Spinal cord (tissue), 9 donors: ENCODE measurements at regions not wholly inside any gene's neighbourhood (a gene's known extent, or its start where the extent isn't known, plus 50 kb on each side); places are given as distances from the start of the nearest gene placed in this dataset.
"Not testable (repeated sequence)": the region's sequence is repeated elsewhere in the genome, so short reads cannot be mapped to it uniquely, and the experiment has no call there.

Experiments used
- DNase-seq, 6 donors: peaks; one replicate each; pipeline versions ENCODE4 v3.0.0 to v3.0.0-alpha.2; 2013 to 2015; ENCODE audit warnings: low spot score in 6 of 6, low read depth in 4 of 6
- H3K27ac ChIP-seq: one replicate; pipeline ENCODE4 v1.5.1; 2013; ENCODE audit warnings: low read depth, low read length, control low read depth
- H3K27me3 ChIP-seq: one replicate; pipeline ENCODE4 v1.6.1; 2013; ENCODE audit warnings: low read length; ENCODE audit not compliant: control insufficient read depth, insufficient read depth
- H3K36me3 ChIP-seq: one replicate; pipeline ENCODE4 v1.6.1; 2013; ENCODE audit warnings: low read length; ENCODE audit not compliant: control insufficient read depth, insufficient read depth
- H3K4me1 ChIP-seq: one replicate; pipeline ENCODE4 v1.6.1; 2013; ENCODE audit warnings: low read length; ENCODE audit not compliant: control insufficient read depth, insufficient read depth
- H3K4me3 ChIP-seq: one replicate; pipeline ENCODE4 v1.5.1; 2013; ENCODE audit warnings: low read depth, low read length, control low read depth
- H3K9me3 ChIP-seq: one replicate; pipeline ENCODE4 v1.6.1; 2013; ENCODE audit warnings: low read length; ENCODE audit not compliant: control insufficient read depth, insufficient read depth
- WGBS: methylation state at CpG from one replicate; pipeline ENCODE4 v1.1.5; 2013; ENCODE audit warnings: missing lambda C conversion rate; ENCODE audit not compliant: insufficient coverage; 5-methylcytosine and 5-hydroxymethylcytosine counted together
- donor health status: healthy.

GRCh38 chr2:166775176-166775575 lies 113.1 kb upstream of the XIRP2 start:
- no peaks in the 10 kb centered on the region for H3K4me1 ChIP-seq
- no peaks in the 10 kb centered on the region for H3K36me3 ChIP-seq
- no peak overlapping the region for H3K4me3 ChIP-seq
- peaks cover 1% of the 10 kb centered on the region for H3K9me3 ChIP-seq
- H3K27ac ChIP-seq = no peak overlapping the region
- no peak for DNase-seq
- no peaks in the 10 kb centered on the region for H3K27me3 ChIP-seq
- WGBS = no CpG with 5 or more reads among the region's 1 CpG

DNA sequence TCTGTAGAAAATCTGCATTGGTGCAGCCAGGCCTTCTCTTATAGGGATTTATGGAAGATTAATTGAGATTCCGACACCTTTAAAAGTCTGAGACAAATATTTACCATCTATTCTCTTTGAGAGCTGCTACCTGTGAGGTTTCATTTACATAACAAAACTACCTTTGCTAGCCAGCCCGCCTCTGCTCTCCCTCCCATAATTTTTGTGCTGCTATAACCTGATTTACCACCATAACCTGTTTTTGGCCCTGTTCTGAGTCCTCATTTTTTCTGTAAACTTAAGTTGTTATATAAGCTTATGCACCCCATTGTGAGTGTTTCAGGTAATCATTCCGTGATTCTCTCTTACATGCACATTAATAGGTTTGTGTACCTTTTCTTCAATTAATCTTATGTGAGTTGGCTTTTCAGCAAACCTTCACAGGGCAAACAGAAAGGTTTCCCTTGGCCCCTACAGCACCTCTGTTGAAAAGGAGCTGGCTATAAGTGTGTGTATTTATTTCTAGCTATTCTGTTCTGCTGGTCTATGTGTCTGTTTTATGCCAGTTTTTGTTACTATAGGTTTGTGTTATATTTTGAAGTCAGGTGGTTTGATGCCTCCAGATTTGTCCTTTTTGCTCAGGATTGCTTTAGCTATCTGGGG lies 114.9 kb upstream of the XIRP2 start:
- Histone ChIP-seq H3K4me1 (no peaks in the 10 kb centered on the region), H3K36me3 (no peaks in the 10 kb centered on the region), H3K9me3 (peaks cover 5% of the 10 kb centered on the region), H3K27me3 (no peaks in the 10 kb centered on the region), H3K4me3 (no peak overlapping the region), H3K27ac (no peak overlapping the region)
- 70% methylated on average over 2 of the region's 3 CpGs for WGBS
- no peak for DNase-seq

DNA sequence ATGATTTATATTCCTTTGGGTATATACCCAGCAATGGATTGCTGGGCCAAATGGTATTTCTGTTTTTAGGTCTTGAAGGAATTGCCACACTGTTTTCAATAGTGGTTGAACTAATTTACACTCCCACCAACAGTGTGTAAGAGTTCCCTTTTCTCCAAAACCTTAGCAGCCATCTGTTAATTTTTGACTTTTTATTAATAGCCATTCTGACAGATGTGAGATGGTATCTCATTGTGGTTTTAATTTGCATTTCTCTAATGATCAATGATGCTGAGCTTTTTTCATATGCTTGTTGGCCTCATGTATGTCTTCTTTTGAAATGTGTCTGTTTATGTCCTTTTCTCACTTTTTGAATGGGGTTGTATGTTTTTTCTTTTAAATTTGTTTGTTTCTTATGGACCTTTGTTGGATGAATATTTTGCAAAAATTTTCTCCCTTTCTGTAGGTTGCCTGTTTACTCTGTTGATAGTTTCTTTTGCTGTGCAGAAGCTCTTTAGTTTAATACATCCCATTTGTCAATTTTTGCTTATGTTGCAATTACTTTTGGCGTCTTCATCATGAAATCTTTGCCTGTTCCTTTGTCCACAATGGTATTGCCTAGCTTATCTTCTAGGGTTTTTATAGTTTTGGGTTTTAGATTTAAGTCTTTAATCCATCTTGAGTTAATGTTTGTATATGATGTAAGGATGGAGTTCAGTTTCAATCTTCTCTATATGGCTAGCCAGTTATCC lies 119.7 kb upstream of the XIRP2 start:
- Histone ChIP-seq H3K27ac (no peak overlapping the region), H3K4me3 (no peak overlapping the region), H3K4me1 (no peaks in the 10 kb centered on the region), H3K9me3 (peaks cover 4% of the 10 kb centered on the region), H3K36me3 (no peaks in the 10 kb centered on the region), H3K27me3 (no peaks in the 10 kb centered on the region)
- DNase-seq = no peak
- WGBS = no CpG with 5 or more reads among the region's 1 CpG

GRCh38 chr2:166766769-166767322 lies 121.4 kb upstream of the XIRP2 start:
- not testable (repeated sequence) for H3K4me3 ChIP-seq, DNase-seq, H3K27ac ChIP-seq, H3K9me3 ChIP-seq, H3K4me1 ChIP-seq, H3K36me3 ChIP-seq, H3K27me3 ChIP-seq
- WGBS = 90% methylated on average over 9 of the region's 13 CpGs

DNA sequence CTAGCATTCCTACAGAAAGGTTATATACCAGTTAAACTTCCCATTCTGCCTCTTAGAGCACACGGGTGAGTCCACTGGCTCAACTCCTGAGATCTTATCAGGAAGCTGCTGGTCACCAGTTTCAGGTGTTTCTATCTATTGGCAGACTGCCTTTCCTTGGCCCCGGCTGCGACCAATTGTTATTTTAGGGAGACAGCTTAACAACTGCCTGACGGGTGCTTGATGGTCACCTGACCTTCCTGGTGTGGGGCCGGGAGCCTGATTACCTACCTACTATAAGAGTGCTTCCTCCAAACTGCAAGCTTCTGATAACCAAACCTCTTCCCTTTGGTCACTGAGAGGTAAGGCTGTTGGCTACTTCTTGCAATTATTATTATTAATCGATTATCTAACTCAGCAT lies 122.1 kb upstream of the XIRP2 start:
- H3K4me3 ChIP-seq = no peak overlapping the region
- WGBS = 84% methylated on average over 2 of the region's 6 CpGs
- no peaks in the 10 kb centered on the region for H3K36me3 ChIP-seq
- no peak for DNase-seq
- peaks cover 4% of the 10 kb centered on the region for H3K9me3 ChIP-seq
- H3K4me1 ChIP-seq = no peaks in the 10 kb centered on the region
- H3K27me3 ChIP-seq = no peaks in the 10 kb centered on the region
- H3K27ac ChIP-seq = no peak overlapping the region

GRCh38 chr2:166765141-166765540 lies 123.1 kb upstream of the XIRP2 start:
- Histone ChIP-seq H3K27me3 (no peaks in the 10 kb centered on the region), H3K4me3 (no peak overlapping the region), H3K4me1 (no peaks in the 10 kb centered on the region), H3K36me3 (no peaks in the 10 kb centered on the region), H3K9me3 (peaks cover 4% of the 10 kb centered on the region), H3K27ac (no peak overlapping the region)
- DNase-seq = no peak
- WGBS = 20% methylated on average over 1 of the region's 1 CpG

DNA sequence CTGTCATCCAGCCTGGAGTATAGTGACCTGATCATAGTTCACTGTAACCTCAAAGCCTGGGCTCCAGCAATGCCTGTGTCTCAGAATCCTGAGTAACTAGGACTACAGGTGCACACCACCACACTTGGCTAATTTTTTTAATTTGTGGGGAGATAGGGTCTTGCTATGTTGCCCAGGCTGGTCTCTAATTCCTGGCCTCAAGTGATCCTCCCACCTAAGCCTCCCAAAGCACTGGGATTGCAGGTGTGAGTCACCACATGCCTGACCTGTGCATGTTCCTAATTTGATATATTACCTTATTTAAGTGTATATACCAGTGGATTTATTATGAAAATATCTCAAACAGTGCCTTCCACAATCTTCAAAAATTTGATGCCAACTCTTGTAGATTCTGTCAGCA lies 123.6 kb upstream of the XIRP2 start:
- H3K27ac ChIP-seq = no peak overlapping the region
- peaks cover 4% of the 10 kb centered on the region for H3K9me3 ChIP-seq
- DNase-seq = no peak
- H3K4me3 ChIP-seq = no peak overlapping the region
- H3K27me3 ChIP-seq = no peaks in the 10 kb centered on the region
- no peaks in the 10 kb centered on the region for H3K36me3 ChIP-seq
- H3K4me1 ChIP-seq = no peaks in the 10 kb centered on the region

DNA sequence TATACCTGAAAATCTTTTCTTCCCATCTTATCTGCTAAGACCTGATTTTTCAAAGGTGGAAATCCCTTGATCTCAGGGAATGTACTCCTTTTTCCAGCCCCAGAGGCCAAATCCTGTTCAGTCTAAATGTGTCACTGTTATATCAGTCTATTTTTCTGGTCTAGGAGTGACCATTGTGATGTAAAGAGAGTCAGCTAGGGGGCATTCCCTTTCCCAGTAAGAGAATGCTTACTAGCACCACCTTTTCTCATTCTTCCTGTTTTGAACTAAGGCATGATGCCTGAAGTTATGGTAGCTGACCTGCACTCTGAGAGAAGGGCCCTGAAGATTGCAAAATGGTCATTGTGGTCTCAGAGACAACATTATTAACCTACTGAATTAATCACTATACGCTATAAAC lies 124.1 kb upstream of the XIRP2 start:
- no peaks in the 10 kb centered on the region for H3K27me3 ChIP-seq
- H3K36me3 ChIP-seq = no peaks in the 10 kb centered on the region
- H3K9me3 ChIP-seq = peaks cover 3% of the 10 kb centered on the region
- DNase-seq = no peak
- no CpG with 5 or more reads among the region's 1 CpG for WGBS
- H3K27ac ChIP-seq = no peak overlapping the region
- H3K4me1 ChIP-seq = no peaks in the 10 kb centered on the region
- no peak overlapping the region for H3K4me3 ChIP-seq

- Histone ChIP-seq H3K4me1 (no peaks in the 10 kb centered on the region), H3K36me3 (no peaks in the 10 kb centered on the region), H3K27ac (no peak overlapping the region), H3K4me3 (no peak overlapping the region), H3K9me3 (no peaks in the 10 kb centered on the region), H3K27me3 (no peaks in the 10 kb centered on the region)
- WGBS = no CpG with 5 or more reads among the region's 2 CpGs
- DNase-seq = no peak
Observed at GRCh38 chr2:166762746-166763145, 125.5 kb upstream of the XIRP2 start.

GRCh38 chr2:166758956-166759355 lies 129.3 kb upstream of the XIRP2 start:
- Histone ChIP-seq H3K27me3 (no peaks in the 10 kb centered on the region), H3K4me3 (no peak overlapping the region), H3K36me3 (no peaks in the 10 kb centered on the region), H3K27ac (no peak overlapping the region), H3K4me1 (no peaks in the 10 kb centered on the region), H3K9me3 (no peaks in the 10 kb centered on the region)
- DNase-seq = no peak
- WGBS = 90% methylated on average over 2 of the region's 4 CpGs
